Inferior parietal cortex (tissue), 1 donor: ENCODE measurements at regions not wholly inside any gene's neighbourhood (a gene's known extent, or its start where the extent isn't known, plus 50 kb on each side); places are given as distances from the start of the nearest gene placed in this dataset.
"Not testable (repeated sequence)": the region's sequence is repeated elsewhere in the genome, so short reads cannot be mapped to it uniquely, and the experiment has no call there.

Experiments used
- DNase-seq: peaks from one replicate; pipeline ENCODE4 v3.0.0-alpha.2; 2016; ENCODE audit errors: extremely low spot score

DNA sequence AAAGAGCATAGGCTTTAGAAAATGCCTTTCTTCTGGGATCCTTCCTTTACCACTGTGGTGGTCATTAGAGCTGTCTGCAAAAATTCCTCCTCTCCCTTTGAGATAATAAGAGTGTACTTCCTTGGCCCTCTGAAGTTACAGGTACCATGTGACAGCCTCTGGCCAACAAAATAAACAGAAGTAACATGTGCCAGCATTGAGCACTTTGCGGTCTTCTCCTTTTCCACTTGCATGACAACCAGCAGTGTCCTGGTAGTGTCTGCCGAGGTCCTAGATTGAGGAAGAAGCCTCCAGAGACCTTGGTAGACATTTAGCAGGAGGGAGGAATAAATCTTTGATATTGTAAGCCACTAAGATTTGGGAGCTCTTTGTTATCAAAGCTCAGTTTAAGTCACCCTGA, 87.5 kb upstream of the ARID1B start:
- DNase-seq, result no peak

DNA sequence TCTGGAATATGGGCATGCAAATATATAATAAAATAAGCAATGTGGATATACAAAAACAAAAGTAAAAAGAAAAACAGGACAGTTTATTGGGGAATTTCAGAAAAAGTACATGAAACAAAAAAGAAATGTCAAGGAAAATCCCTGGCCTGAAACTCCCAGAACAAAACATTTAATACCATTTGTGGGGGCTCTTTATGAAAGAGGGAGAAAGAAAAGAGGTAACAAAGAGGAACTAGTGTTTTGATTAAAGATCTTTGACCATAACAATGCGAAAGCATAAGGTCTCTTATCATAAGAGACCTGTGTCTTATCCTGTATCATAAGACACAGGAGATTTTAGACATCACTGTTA, 88.6 kb upstream of the ARID1B start:
- DNase-seq, result no peak

DNA sequence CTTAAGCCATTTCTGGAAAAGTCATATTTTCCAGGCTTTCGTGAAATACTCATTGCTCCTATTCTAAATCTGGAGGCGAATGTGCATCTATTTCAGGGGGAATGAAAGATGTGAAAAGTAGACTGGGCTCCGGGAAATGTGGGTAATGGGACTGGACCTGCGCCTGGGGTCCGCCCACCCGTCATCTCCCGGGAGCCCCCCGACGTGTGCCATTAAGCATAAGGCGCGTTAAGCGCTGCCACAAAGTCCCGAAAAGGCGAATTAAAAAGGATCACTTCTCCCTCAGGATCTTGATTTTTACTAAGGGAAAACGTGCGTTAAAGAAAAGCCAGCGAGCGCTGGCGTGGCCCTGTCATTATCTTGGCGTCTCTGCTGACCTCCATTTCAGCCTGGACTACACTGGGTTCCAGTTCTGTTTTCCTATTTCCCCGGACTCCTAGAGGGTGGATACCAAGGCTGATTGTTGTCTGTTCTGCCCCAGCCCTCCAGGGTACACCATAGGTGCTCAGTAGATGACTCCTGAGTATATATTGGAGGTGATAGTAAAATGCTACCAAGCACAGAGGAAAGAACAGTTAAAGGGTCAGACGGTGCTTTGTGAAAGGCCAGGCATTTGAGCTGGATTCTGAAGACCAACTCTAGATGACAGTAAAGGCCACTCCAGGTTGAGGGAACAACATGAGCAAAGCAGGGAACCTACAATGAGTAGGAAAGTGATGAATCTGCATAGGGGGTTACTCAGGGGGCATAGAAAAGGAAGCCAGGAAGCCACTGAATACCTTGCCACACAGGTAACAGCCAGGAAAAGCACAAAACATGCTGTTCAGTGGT, 89.2 kb upstream of the ARID1B start:
- DNase-seq, result peak; percentile 75

DNA sequence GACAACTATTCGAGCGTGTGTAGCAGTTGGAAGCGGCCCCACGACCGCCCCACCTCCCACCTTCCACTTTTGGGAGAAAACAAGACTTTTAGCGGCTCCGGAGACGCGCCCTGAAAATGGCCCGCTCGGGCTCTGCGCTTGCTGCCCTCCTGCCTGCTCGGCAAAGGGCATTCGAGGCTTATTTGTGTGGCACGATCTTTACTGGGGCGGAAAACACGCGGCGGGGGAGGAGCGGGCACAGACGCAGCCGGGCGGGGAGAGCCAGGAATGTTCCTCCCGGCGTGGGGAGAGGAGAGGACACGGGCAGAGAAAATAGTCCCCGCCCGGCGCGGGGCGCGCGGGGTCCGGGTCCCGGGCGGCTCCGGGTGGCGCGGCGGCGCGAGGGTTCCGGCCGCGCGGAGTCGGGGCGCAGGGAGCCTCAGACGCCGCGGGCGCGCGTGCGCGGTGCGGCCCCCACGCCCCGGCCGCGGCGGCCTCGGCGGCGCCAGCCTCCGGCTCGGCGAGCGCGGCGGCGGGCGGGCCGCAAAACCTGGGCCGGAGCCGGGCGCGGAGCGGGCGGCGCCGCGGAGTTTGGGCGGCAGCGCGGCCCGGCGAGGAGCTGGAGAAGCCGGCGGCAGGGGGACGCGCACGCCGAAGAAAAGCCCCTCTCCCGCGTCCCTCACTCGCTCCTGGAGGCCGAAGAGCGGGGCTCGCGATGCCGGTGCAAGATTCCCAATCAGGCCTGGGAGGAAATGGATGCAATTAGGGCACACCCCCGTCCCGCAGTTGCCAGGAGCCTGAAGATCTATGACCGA, 90.0 kb upstream of the ARID1B start:
- DNase-seq, result peak; percentile 81

DNA sequence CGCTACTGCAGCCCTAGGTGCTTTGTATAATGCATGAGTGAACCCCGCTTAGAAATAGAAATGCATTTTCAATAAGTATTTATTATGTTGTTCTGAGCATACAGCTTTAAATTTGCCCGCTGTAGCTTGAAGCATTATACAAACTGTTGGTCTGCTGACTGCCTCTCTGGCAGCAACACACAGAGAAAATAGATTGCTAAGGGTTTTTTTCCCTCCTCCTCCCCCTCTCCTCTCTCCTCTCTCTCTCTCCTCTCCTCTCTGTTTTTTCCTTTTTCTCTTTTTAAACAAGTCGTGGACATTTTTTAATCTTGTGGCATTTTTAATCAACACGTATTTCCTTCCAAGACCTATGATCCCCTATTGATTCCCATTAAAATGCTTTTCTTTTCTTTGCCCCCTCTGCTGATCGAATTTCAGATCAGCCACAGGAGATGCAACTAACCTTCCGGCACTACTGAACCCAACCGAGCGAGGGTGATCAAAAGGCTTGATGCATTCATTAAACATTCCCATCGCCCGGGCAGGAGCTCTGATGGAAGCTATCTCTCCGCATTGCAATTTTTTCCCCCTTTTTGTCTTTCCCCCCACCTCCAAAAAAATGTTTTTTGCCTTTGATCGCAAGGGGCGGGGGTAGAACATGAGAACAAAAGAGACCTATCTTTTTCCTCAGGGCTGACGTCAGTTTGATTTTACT, 90.7 kb upstream of the ARID1B start:
- peak; percentile 82 for DNase-seq

DNA sequence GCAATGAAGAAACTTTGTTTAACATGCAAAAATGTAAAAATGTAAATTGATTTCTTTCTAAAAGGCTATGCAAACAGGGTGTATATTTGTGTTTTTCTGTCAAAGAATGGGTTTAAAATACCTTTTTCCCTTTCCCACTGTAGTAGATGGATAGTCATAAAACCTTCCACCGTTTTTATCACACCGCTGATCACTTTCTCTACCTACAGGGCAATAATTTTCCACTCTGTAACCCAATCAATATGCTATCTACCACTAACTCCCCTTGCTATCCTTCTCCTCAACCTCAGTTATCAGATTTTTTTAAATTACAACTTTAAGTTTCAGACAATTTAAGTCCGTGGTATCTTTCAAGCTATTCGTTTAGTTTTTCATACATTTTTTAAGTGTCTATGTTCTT, 91.4 kb upstream of the ARID1B start:
- peak; percentile 22 for DNase-seq

DNA sequence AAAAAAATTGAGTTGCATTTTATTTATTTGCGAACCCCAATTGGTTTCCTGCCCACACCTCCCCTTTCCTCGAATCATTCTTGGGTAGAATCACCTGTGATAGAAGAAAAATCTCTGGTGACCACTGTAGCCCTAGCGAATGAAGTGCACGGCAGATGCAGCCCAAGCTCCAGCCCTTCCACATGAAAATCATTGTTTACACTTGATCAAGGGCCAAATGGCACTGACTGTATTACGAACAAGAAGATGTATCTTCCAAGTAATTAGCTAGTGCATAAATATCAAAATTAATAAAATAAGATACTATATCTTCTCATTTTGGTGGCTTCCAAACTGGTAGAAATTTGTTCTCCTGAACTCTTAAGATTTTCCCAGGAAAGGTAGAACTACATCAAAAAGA, 93.4 kb upstream of the ARID1B start:
- no peak for DNase-seq

DNA sequence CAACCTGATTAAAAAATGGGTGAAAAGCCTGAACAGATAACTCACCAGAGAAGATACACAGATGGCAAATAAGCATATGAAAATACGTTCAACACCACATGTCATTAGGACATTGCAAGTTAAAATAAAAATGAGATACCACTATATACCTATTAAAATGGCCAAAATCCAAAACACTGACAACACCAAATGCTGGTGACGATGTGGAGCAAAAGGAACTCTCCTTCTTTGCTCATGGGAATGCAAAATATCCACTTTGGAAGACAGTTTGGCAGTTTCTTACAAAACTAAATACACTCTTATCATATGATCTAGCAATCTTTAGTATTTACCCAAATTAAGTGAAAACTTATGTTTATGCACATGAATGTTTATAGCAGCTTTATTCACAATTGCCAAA, 100.5 kb upstream of the ARID1B start:
- DNase-seq, result no peak

DNA sequence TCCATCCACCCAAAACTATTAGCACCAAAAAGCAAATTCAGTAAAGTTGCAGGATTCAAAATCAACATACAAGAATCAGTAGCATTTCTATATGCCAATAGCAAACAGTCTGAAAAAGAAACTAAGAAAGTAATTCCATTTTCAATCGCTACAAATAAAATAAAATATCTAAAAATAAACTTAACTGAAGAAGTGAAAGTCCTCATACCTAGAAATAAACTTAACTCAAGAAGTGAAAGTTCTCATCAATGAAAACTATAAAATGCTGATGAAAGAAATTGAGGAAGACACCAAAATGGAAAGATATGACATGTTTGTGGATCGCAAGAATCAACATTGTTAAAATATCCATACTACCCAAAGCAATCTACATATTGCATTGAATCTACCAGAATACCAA, 103.0 kb upstream of the ARID1B start:
- no peak for DNase-seq

DNA sequence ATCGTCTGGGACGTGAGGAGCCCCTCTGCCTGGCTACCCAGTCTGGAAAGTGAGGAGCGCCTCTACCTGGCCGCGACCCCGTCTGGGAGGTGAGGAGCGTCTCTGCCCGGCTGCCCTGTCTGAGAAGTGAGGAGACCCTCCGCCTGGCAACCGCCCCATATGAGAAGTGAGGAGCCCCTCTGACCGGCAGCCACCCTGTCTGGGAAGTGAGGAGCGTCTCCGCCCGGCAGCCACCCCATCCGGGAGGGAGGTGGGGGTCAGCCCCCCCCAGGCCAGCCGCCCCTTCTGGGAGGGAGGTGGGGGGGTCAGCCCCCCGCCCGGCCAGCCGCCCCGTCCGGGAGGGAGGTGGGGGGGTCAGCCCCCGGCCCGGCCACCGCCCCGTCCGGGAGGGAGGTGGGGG, 107.1 kb upstream of the ARID1B start:
- not testable (repeated sequence) for DNase-seq

DNA sequence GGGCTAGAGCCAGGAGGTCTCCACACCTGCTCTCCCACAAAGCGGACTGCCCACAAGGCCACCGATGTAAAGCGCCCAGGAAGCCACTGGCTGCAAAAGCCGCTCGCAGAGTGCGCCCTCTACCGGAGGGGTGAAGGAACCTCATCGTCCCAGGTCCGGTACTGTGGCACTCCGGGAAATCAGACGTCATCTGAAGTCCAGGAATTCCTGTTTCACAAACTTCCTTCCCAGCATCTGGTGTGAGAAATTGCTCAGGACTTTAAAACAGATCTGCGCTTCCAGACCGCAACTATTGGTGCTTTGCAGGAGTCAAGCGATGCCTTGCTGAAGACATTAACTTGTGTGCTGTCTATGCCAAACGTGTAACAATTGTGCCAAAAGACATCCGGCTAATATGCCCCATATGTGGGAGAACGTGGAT, 115.1 kb upstream of the ARID1B start:
- no peak for DNase-seq

DNA sequence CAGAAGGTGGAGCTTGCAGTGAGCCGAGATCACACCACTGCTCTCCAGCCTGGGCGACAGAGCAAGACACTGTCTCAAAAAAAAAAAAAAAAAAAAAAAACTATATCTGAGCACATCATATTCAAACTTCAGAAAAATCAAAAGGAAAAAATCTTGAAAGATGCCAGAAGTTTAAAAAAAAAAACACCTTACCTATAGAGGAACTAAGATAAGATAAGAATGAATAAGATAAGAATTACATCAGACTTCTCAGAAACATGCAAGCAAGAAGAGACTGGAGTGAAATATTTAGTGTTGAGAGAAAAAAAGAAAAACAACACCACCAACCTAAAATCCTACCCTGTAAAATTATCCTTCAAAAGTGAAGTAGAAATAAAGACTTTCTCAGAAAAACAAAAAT, 116.8 kb upstream of the ARID1B start:
- DNase-seq, result no peak

DNA sequence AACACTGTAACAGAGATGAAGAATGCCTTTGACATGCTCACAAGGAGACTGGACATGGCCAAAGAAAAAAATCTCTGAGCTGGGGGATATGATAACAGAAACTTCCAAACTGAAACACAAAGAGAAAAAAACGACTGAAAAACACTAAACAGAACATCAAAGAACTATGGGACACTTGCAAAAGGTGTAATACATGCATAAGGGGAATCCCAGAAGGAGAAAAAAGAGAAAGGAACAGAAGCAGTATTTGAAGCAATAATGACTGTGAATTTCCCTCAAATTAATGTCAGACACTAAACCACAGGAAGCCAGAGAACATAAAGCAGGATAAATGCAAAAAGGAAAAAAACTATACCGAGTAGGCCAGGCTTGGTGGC, 117.4 kb upstream of the ARID1B start:
- DNase-seq, result no peak

DNA sequence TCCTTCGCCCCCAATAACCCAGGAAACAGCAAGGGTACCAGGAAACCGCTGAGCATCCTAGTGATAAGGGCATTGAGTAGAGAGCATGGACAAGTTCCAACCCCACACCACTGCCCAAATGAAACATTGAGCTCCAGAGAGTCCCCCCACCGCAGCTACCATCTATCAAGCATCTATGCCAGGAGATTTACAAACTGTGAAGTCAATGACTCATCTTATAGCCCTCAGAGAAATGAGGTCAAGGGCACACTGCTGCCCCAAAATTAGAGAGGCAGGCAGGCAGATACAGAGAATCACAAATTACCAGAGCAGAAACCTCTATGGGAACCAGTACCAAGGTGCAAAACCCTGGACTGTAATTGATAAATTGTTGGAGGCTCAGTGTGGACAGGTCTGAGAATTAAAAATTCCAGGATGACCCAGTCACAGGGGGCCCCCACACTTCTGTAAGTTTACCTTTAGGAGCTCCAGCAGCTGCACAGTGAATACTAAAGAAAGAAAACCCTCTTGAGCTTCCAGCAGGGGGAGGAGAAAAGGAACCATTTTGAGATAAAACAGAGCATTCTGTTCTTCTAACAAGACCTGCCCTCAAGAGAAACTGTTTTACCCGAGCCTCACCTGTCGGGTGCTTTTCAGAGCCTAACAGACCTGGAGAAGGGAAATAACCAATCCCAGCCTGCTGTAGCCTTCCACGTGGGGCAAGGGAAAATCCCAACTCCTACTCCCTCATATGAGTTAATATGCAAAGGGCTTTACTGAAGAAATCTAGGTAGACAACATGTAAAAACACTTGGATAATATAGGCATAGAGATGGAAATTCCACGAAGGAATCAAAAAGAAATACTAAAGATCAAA, 118.0 kb upstream of the ARID1B start:
- DNase-seq, result no peak

DNA sequence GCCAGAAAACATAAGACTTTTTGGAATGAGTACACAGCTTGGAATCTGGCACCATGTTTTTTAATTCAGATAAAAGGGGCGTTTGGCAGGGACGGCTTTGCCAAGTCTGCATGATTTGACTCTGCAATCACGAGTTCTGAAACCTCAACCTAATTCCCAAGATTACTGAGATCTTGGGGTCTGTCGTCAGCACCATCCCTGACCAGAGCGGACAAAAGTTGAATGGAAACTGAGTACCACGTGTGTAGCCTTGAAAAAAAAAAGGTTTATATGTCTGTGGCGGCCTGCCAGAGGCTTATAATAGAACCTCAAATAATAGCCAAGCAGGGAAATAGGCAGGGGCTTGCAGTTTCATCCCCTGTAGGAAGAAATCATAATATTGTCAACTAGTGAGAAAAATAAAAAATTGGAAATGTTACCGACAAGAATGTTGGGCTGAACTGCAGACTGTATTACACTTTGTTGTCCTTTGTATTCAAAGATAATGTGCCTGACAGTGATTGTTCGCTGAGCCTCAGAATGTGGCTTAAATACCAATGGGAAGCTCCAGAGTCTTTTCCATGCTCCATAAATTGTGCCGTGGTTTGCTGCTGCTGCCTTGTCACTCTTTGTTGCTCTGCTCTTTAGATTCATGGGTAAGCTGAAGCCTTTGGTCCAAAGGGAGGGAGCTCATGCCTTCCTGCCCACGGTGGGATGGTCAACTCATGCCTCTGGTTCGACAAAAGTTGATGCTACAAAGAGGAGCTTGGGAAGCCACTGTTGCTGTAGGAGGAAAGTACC, 118.8 kb upstream of the ARID1B start:
- DNase-seq, result no peak

DNA sequence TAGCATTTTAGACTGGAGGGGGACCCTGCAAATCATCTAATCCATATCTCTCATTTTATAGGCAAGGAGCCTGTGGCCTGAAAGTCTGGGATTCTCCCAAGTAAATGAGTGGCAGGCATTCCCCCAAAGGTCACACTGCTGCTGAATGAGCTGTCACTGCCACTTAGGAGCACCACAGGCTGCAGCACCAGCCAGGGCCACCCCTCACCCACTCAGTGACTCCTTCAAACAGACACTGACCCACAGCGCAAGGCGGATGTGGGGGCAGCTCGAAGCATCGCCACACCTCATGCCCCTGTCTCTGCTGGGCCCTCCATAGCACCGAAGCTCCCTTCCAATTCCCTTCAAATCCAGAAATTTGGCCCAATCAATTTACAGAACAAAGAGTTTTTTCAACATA, 119.9 kb upstream of the ARID1B start:
- no peak for DNase-seq

DNA sequence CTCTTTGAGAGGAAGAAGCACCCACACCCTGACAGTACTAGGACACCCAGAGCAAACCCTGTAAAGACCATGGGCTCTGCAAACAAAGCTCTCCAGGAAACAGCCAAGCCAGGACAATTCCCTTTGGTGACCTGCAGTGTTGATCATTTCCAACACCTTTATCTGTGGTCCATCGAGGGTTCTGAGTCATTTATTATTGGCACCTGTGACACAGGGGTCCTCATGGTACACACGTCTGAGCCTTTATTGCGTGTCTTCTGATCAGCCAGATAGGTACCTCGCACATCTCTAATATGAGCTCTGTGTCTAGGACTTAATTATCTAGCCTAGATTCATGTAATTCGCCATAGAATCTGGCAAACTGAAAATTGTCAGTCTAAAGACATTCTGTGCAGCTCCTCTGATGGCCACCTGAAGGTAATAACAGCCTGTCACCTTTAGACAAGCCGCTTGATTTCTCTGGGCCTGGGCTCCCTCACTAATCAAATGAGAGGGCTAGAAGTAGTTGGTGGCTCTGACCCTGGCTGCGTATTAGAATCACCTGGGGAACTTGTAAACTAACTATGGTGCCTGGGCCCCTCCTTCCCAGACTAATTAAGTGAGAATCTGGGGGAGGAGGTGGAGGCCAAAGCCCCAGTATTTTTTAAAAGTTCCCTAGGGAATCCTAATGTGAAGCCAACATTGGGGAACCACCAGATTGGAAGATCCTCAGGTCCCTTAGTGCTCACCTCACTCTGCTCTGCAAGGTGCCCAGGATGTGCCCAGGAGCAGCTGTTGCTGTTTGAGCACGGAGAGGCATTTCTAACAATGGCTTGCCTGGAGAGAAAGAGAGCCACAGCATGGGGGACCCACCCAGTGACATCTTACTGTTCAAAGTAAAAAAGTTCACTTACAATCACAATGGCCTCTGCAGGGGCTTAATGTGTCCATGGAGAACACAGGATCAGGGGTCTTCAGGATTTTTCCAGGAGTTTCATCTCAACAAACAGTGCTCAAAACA, 122.0 kb upstream of the ARID1B start:
- DNase-seq, result no peak

DNA sequence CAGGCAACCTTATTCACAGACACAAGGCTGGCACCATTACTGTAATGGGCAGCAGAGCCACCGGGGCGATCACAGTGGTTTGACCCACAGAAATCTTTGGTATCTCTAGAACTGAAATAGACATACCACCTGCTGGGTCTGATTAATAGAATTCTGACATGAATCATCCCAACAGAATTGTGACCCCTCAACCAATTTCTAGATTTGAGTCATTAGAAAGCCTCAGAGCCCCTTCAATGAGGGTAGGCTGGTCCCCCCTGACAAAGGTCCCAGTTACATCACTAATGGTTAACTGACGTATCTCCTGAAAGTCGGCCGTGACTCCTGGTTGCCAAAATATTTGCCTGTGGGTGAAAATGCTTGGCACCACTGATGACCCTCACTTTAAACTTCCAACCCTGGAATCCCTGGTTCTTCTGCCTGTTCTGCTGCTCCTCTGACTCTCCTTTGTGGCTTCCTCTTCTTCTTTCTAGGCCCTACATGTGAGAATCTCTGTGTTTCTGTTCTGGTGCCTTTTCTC, 124.9 kb upstream of the ARID1B start:
- no peak for DNase-seq

DNA sequence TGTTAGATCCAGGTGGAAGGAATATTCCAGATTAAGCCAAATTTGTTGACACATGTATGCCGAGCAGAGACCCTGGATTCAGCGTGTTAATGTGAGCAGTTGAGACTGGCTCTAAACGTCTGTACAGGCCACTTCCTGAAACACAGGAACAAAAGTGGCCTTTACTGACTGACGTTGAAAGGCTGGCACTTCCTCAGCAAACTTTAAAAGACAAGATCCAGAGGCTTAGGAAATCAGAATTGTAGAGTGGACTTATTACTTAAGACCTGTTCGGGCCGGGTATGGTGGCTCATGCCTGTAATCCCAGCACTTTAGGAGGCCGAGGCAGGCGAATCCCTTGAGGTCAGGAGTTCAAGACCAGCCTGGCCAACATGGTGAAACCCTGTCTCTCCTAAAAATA, 125.7 kb upstream of the ARID1B start:
- no peak for DNase-seq
